SU-DHL-6 (cell line): ENCODE measurements at regions not wholly inside any gene's neighbourhood (a gene's known extent, or its start where the extent isn't known, plus 50 kb on each side); places are given as distances from the start of the nearest gene placed in this dataset.

Experiments used
- H2AFZ ChIP-seq: fragments of 200-600 bp; sonication (generic); 2 replicates; pipeline ENCODE4 v1.6.1; 2014; ENCODE audit warnings: low read depth, mild to moderate bottlenecking, moderate library complexity, mixed read lengths, antibody characterized with exemption, low read length; ENCODE audit not compliant: severe bottlenecking
- H3F3A ChIP-seq: fragments of 200-600 bp; shearing (Covaris generic); 2 replicates; pipeline ENCODE4 v1.6.0; 2016; ENCODE audit warnings: antibody characterized with exemption, mild to moderate bottlenecking; ENCODE audit not compliant: insufficient read depth
- H3K27ac ChIP-seq: fragments of 200-600 bp; sonication (generic); 2 replicates; pipeline ENCODE4 v1.5.1; 2016; ENCODE audit warnings: low read depth, mild to moderate bottlenecking, low read length, moderate library complexity, mixed read lengths
- H3K27me3 ChIP-seq: fragments of 200-600 bp; sonication (generic), shearing (Covaris generic); 2 replicates; pipeline ENCODE4 v1.6.0; 2014; ENCODE audit warnings: mild to moderate bottlenecking, low read length
- H3K36me3 ChIP-seq: fragments of 200-600 bp; sonication (generic); 2 replicates; pipeline ENCODE4 v1.6.1; 2014; ENCODE audit warnings: mild to moderate bottlenecking, low read length, mixed read lengths
- H3K4me2 ChIP-seq: fragments of 300-600, 200-600 bp; shearing (Covaris generic), sonication (generic); 2 replicates; pipeline ENCODE4 v1.6.0; 2014; ENCODE audit warnings: low read length, low read depth, mild to moderate bottlenecking; ENCODE audit not compliant: poor library complexity, severe bottlenecking
- H3K4me3 ChIP-seq: fragments of 200-600 bp; sonication (generic); 2 replicates; pipeline ENCODE4 v1.5.1; 2014; ENCODE audit warnings: antibody characterized with exemption, low read length, mild to moderate bottlenecking, mixed read lengths; ENCODE audit not compliant: insufficient read depth, poor library complexity, severe bottlenecking
- H3K79me2 ChIP-seq: fragments of 200-600 bp; sonication (generic); 2 replicates; pipeline ENCODE4 v1.6.1; 2014; ENCODE audit warnings: mild to moderate bottlenecking, low read length, moderate library complexity; ENCODE audit not compliant: insufficient read depth
- H3K9ac ChIP-seq: fragments of 200-600 bp; sonication (generic); 2 replicates; pipeline ENCODE4 v1.7.0; 2014; ENCODE audit warnings: mild to moderate bottlenecking, low read length
- H3K9me2 ChIP-seq: fragments of 200-600 bp; sonication (generic); replicated peaks from 2 replicates; pipeline ENCODE4 v1.6.1; 2014; ENCODE audit warnings: low read length; ENCODE audit not compliant: insufficient read depth
- H3K9me3 ChIP-seq: fragments of 200-600 bp; sonication (generic); 2 replicates; pipeline ENCODE4 v1.6.1; 2014; ENCODE audit warnings: low read length, mixed read lengths; ENCODE audit not compliant: insufficient read depth
- H4K20me1 ChIP-seq: fragments of 200-600 bp; sonication (generic); 2 replicates; pipeline ENCODE4 v1.6.1; 2014; ENCODE audit warnings: low read depth, mild to moderate bottlenecking, antibody characterized with exemption, low read length, moderate library complexity, mixed read lengths
- CTCF ChIP-seq: fragments of 200-600 bp; sonication (generic); IDR thresholded peaks from one replicate; pipeline ENCODE4 v1.5.1; 2017; ENCODE audit warnings: antibody characterized with exemption, mild to moderate bottlenecking, low read length, moderate library complexity; ENCODE audit not compliant: insufficient read depth, poor library complexity, severe bottlenecking
- EZH2phosphoT487 ChIP-seq: fragments of 200-600 bp; sonication (generic), shearing (Covaris generic); conservative IDR thresholded peaks from 2 replicates; pipeline ENCODE4 v1.6.1; 2018; ENCODE audit warnings: mild to moderate bottlenecking, antibody characterized with exemption, low read length, moderate library complexity, mixed read lengths

GRCh38 chr2:39608263-39608575 lies 57.5 kb upstream of the TMEM178A start:
- H3K27me3 ChIP-seq: no peaks in the 10 kb centered on the region
- H3K79me2 ChIP-seq: no peaks in the 10 kb centered on the region
- TF ChIP-seq EZH2phosphoT487 (no peak), CTCF (no peak)
- no peaks in the 10 kb centered on the region for H3K9me2 ChIP-seq
- no peak overlapping the region for H3K4me2 ChIP-seq
- no peak overlapping the region for H2AFZ ChIP-seq
- no peak overlapping the region for H3K9ac ChIP-seq
- H3K9me3 ChIP-seq: no peaks in the 10 kb centered on the region
- no peaks in the 10 kb centered on the region for H3F3A ChIP-seq
- H3K4me3 ChIP-seq: no peak overlapping the region
- no peaks in the 10 kb centered on the region for H4K20me1 ChIP-seq
- H3K36me3 ChIP-seq: no peaks in the 10 kb centered on the region
- H3K27ac ChIP-seq: no peak overlapping the region

DNA sequence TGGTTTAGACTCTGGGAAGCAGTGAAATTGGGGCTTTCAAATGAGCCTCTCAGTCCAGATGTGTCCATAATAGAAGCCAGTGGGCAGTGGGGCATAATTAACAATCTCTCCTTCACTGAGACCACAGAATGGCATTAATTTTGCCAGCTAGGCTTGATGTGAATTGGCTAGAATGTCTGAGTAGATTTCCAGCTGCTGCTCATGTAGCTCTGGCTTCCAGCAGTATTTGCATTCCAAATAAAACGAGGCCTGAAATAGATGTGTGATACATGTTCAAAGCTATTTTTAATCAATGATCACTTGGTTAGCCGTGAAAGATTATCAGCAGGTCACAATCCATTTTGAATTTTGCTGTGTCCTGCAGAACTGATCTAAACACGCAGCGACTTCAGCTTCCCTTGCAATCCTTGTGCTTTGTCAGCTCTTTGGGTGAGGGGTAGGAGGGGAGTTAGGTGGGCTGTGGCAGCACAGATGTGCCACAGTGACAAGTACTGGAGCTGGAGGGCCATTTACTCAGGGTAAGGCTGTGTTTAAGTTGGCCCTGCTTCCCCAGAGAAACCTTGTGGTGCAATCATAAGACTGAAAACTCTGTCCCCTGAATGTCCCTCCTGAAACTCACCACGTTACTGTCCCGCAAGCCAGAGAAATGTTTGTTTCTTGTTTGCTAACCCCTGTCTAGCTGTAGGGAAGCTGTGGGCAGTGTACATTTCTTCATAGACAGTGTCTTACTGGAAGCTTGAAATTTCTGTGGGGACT lies 56.9 kb upstream of the TMEM178A start:
- no peak for TF ChIP-seq CTCF
- H3K27me3 ChIP-seq: no peaks in the 10 kb centered on the region
- H3K79me2 ChIP-seq: no peaks in the 10 kb centered on the region
- H3K9ac ChIP-seq: no peak overlapping the region
- H3K9me2 ChIP-seq: no peaks in the 10 kb centered on the region
- no peak overlapping the region for H3K27ac ChIP-seq
- no peak overlapping the region for H3K4me3 ChIP-seq
- no peaks in the 10 kb centered on the region for H4K20me1 ChIP-seq
- H3K9me3 ChIP-seq: no peaks in the 10 kb centered on the region
- no peak overlapping the region for H2AFZ ChIP-seq
- no peaks in the 10 kb centered on the region for H3K36me3 ChIP-seq
- H3F3A ChIP-seq: no peaks in the 10 kb centered on the region
- H3K4me2 ChIP-seq: no peak overlapping the region

DNA sequence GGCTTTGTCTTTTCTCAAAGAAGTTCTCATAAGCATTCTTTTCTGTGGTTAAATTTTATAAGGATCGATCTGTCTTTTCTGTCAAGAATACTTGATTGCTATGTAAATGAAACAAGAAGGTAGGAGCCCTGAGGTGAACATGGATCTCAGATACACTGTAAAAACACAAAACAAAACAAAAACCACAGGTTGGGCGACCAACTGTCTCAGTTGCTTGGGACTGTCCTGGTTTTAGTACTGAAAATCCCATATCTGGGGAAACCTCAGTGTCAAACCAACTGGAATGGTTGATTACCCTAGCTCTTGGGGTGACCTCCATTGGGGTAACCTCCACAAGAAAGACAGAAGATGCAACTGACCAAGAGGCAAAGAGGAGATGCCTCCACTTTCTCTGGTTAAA lies 55.8 kb upstream of the TMEM178A start:
- Histone ChIP-seq H3K4me3 (no peak overlapping the region), H4K20me1 (no peaks in the 10 kb centered on the region), H2AFZ (no peak overlapping the region), H3K36me3 (no peaks in the 10 kb centered on the region), H3F3A (no peaks in the 10 kb centered on the region), H3K9me2 (no peaks in the 10 kb centered on the region), H3K27me3 (no peaks in the 10 kb centered on the region), H3K4me2 (no peak overlapping the region), H3K27ac (no peak overlapping the region), H3K79me2 (no peaks in the 10 kb centered on the region), H3K9ac (no peak overlapping the region), H3K9me3 (no peaks in the 10 kb centered on the region)
- no peak for TF ChIP-seq CTCF
- no peak for TF ChIP-seq EZH2phosphoT487

GRCh38 chr2:39615675-39616074 lies 50.0 kb upstream of the TMEM178A start:
- Histone ChIP-seq H2AFZ (no peak overlapping the region), H3K27ac (no peak overlapping the region), H3F3A (no peaks in the 10 kb centered on the region), H3K9me2 (no peaks in the 10 kb centered on the region), H3K9ac (no peak overlapping the region), H3K36me3 (no peaks in the 10 kb centered on the region), H4K20me1 (no peaks in the 10 kb centered on the region), H3K79me2 (no peaks in the 10 kb centered on the region), H3K27me3 (no peaks in the 10 kb centered on the region), H3K9me3 (no peaks in the 10 kb centered on the region), H3K4me3 (no peak overlapping the region), H3K4me2 (no peak overlapping the region)
- TF ChIP-seq EZH2phosphoT487 (no peak), CTCF (no peak)
